ENCODE measurements at regions not wholly inside any gene's neighbourhood (a gene's known extent, or its start where the extent isn't known, plus 50 kb on each side); places are given as distances from the start of the nearest gene placed in this dataset.

DNA sequence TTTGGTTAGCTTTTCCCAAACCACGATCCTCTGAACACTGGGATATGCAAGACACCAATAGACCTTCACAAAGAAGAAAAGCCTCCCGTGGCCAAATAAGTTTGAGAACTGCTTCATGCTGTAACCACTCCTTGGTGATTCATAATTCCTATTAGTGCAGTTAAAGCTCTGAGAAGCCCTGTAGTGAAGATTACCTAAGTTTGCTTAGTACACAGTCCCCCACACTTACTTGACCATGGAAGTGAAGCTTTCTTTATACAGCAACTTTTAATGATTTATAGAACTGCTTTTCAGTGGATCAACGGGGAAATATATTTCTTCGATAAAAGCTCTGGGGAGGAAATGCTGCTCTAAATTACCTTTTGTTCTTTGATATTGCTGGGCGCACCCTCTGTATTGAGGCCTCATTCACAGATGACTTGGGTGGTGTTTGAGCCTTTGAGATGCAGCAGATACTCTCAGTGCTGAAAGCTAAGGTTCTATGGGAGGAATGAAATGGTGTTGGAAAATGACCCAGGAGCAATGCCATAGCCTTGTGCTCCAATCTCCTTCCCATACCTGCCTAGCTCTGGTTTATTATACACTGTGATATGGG is 67.4 kb downstream of the CBLL2 start:
- no peak overlapping the region for H3K4me3 Mint-ChIP-seq
- peak overlapping the region; percentile 76 for H2AK5ac ChIP-seq (ENCODE audit: insufficient read length, low read length)
- H2BK5ac ChIP-seq (ENCODE audit: insufficient read length, low read length) = peak overlapping the region; percentile 64
- H3K79me2 ChIP-seq (ENCODE audit: insufficient read depth, low read length) = no peaks in the 10 kb centered on the region
- no peak overlapping the region for H4K5ac ChIP-seq (ENCODE audit: insufficient read length, low read depth, low read length)
- H2BK12ac ChIP-seq (ENCODE audit: insufficient read length, low read depth, low read length) = no peak overlapping the region
- no peak overlapping the region for H3K23ac ChIP-seq (ENCODE audit: insufficient read length, low read depth, low read length)
- H3K4me2 ChIP-seq (ENCODE audit: insufficient read depth, insufficient read length, low read length) = no peak overlapping the region
- no peaks in the 10 kb centered on the region; the same call in 1 of the 2 replicates for H3K4me1 ChIP-seq (ENCODE audit: insufficient read depth, low read length)
- peaks cover 7% of the 10 kb centered on the region for H3K9me3 ChIP-seq (ENCODE audit: control insufficient read depth, low read depth, low read length)
- no peak overlapping the region for H3K27ac ChIP-seq (ENCODE audit: insufficient read length, low read depth, low read length)
- no peaks in the 10 kb centered on the region for H3K79me1 ChIP-seq (ENCODE audit: insufficient read depth, low read depth, low read length, poor library complexity, severe bottlenecking)
- no peak overlapping the region for H2BK120ac ChIP-seq (ENCODE audit: low read depth, low read length, poor library complexity, severe bottlenecking)
- no peak overlapping the region for H4K91ac ChIP-seq (ENCODE audit: insufficient read length, low read depth, low read length)
- no CpG with 5 or more reads among the region's 5 CpGs for WGBS (ENCODE audit: extremely low coverage, insufficient read length, low lambda C conversion rate)
- H3K14ac ChIP-seq (ENCODE audit: insufficient read depth, low read length) = no peak overlapping the region
- no peak overlapping the region for H4K8ac ChIP-seq (replicated peaks; ENCODE audit: insufficient read length, low read depth, low read length)
- H4K20me1 ChIP-seq (ENCODE audit: control insufficient read depth, insufficient read depth, insufficient read length) = no peaks in the 10 kb centered on the region
- peak overlapping the region; percentile 52 for H3K18ac ChIP-seq (ENCODE audit: insufficient read length, low read depth, low read length)
- H3K27me3 ChIP-seq (ENCODE audit: insufficient read depth, low read length) = no peaks in the 10 kb centered on the region
- H3T11ph ChIP-seq (ENCODE audit: low read length) = no peak overlapping the region
- H3K23me2 ChIP-seq (ENCODE audit: insufficient read length, low read depth, low read length, poor library complexity, severe bottlenecking) = no peaks in the 10 kb centered on the region
- H3K9me3 Mint-ChIP-seq = peaks cover 25 to 36% of the 10 kb centered on the region in 2 experiments
- no peak for DNase-seq
- H2AFZ ChIP-seq (ENCODE audit: low read length) = no peak overlapping the region
- TF ChIP-seq, protein P1, sequence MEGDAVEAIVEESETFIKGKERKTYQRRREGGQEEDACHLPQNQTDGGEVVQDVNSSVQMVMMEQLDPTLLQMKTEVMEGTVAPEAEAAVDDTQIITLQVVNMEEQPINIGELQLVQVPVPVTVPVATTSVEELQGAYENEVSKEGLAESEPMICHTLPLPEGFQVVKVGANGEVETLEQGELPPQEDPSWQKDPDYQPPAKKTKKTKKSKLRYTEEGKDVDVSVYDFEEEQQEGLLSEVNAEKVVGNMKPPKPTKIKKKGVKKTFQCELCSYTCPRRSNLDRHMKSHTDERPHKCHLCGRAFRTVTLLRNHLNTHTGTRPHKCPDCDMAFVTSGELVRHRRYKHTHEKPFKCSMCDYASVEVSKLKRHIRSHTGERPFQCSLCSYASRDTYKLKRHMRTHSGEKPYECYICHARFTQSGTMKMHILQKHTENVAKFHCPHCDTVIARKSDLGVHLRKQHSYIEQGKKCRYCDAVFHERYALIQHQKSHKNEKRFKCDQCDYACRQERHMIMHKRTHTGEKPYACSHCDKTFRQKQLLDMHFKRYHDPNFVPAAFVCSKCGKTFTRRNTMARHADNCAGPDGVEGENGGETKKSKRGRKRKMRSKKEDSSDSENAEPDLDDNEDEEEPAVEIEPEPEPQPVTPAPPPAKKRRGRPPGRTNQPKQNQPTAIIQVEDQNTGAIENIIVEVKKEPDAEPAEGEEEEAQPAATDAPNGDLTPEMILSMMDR (conservative IDR thresholded peaks at IDR 0.05) = no peak
- no peak overlapping the region for H3K56ac ChIP-seq (ENCODE audit: insufficient read length, low read depth, low read length)
- no peaks in the 10 kb centered on the region for H3K27me3 Mint-ChIP-seq (ENCODE audit: low read depth)
- peaks cover 8 to 23% (median 12%) of the 10 kb centered on the region in 3 experiments for H3K36me3 Mint-ChIP-seq (ENCODE audit: insufficient read depth in 1 of 3, low read depth in 3 of 3)
- no peak overlapping the region for H2BK15ac ChIP-seq (ENCODE audit: low read depth, low read length)
- peaks cover 20 to 30% of the 10 kb centered on the region in 2 experiments for H3K4me1 Mint-ChIP-seq
- H3K4ac ChIP-seq (ENCODE audit: low read depth, low read length) = no peak overlapping the region
- no peak overlapping the region for H3K9ac ChIP-seq (ENCODE audit: extremely low read depth, insufficient read length, low read length)
- no peak overlapping the region for H2BK20ac ChIP-seq (ENCODE audit: low read depth, low read length, poor library complexity, severe bottlenecking)
- peak overlapping the region in 1 of 3 experiments; percentile 65; a peak in 1 of 7 replicates for H3K27ac Mint-ChIP-seq
